IMR-90 (cell line): ENCODE measurements at regions not wholly inside any gene's neighbourhood (a gene's known extent, or its start where the extent isn't known, plus 50 kb on each side); places are given as distances from the start of the nearest gene placed in this dataset.

Experiments
- ATAC-seq: fragments of 200-7000 bp; cut with Tn5 transposase; 2 replicates; pipeline ENCODE4 v1.9.1; 2020; ENCODE audit warnings: low read depth, mild to moderate bottlenecking, moderate library complexity
- BruUV-seq: library from RNA; stranded (reverse); fragments of 400-500 nt; replicated peaks from 2 replicates; lab custom pipeline; 2021; lab: Mats Ljungman, UMichigan
- CTCF ChIA-PET: fragments of 300-600 bp; formaldehyde crosslinking; extraction: SDS; loops from one replicate; lab custom pipeline; 2021; ENCODE audit warnings: antibody characterized with exemption; lab: Yijun Ruan, JAX
- POLR2A ChIA-PET: fragments of 300-600 bp; sonication (Branson Sonifier 250); formaldehyde crosslinking; loops from one replicate; lab custom pipeline; 2022; ENCODE audit warnings: antibody characterized with exemption; ENCODE audit not compliant: unreplicated experiment; lab: Charles Lee
- DNase-seq: peaks from one replicate; pipeline ENCODE4 v3.0.0; 2013
- H2AFZ ChIP-seq: replicated peaks from 2 replicates; pipeline ENCODE3; 2013; ENCODE audit warnings: low read length, mild to moderate bottlenecking; ENCODE audit not compliant: poor library complexity
- H2AK5ac ChIP-seq: 2 replicates; pipeline ENCODE4 v1.6.1; 2013; ENCODE audit warnings: low read depth, low read length, inconsistent platforms
- H2AK9ac ChIP-seq: replicated peaks from 2 replicates; pipeline ENCODE3; 2013; ENCODE audit warnings: mild to moderate bottlenecking, low read depth, low read length, moderate library complexity; ENCODE audit not compliant: poor library complexity
- H2BK120ac ChIP-seq: 2 replicates; pipeline ENCODE4 v1.6.1; 2013; ENCODE audit warnings: low read depth, low read length, inconsistent platforms
- H2BK15ac ChIP-seq: 3 replicates; pipeline ENCODE4 v1.6.1; 2013; ENCODE audit warnings: low read depth, low read length, inconsistent platforms
- H2BK20ac ChIP-seq: 2 replicates; pipeline ENCODE4 v1.6.1; 2013; ENCODE audit warnings: low read depth, mild to moderate bottlenecking, inconsistent platforms, low read length, moderate library complexity
- H2BK5ac ChIP-seq: 2 replicates; pipeline ENCODE4 v1.6.1; 2013; ENCODE audit warnings: mild to moderate bottlenecking, low read depth, low read length, inconsistent platforms; ENCODE audit not compliant: poor library complexity, severe bottlenecking
- H3K14ac ChIP-seq: replicated peaks from 2 replicates; pipeline ENCODE4 v1.6.1; 2013; ENCODE audit warnings: low read depth, low read length, inconsistent platforms
- H3K18ac ChIP-seq: 2 replicates; pipeline ENCODE4 v1.6.1; 2013; ENCODE audit warnings: low read depth, low read length, control low read depth
- H3K23ac ChIP-seq: 2 replicates; pipeline ENCODE4 v1.6.1; 2013; ENCODE audit warnings: low read depth, low read length, inconsistent platforms
- H3K27ac ChIP-seq: 2 replicates; pipeline ENCODE4 v1.5.1; 2013; ENCODE audit warnings: mild to moderate bottlenecking, control low read depth, low read length; ENCODE audit not compliant: insufficient read depth
- H3K27me3 ChIP-seq: 2 replicates; pipeline ENCODE4 v1.6.1; 2013; ENCODE audit warnings: low read length; ENCODE audit not compliant: control insufficient read depth, insufficient read depth
- H3K36me3 ChIP-seq: 2 replicates; pipeline ENCODE4 v1.6.1; 2013; ENCODE audit warnings: low read length, mixed read lengths; ENCODE audit not compliant: control insufficient read depth, insufficient read depth
- H3K4ac ChIP-seq: 2 replicates; pipeline ENCODE4 v1.6.1; 2013; ENCODE audit warnings: low read depth, low read length, inconsistent platforms
- H3K4me1 ChIP-seq: 2 replicates; pipeline ENCODE4 v1.6.1; 2013; ENCODE audit warnings: low read length, mixed read lengths; ENCODE audit not compliant: control insufficient read depth, insufficient read depth
- H3K4me2 ChIP-seq: 2 replicates; pipeline ENCODE4 v1.6.1; 2013; ENCODE audit warnings: low read depth, mild to moderate bottlenecking, control low read depth, low read length, moderate library complexity
- H3K4me3 ChIP-seq: 2 replicates; pipeline ENCODE4 v1.5.1; 2013; ENCODE audit warnings: low read depth, mild to moderate bottlenecking, control low read depth, low read length, moderate library complexity; ENCODE audit not compliant: insufficient read depth
- H3K56ac ChIP-seq: 2 replicates; pipeline ENCODE4 v1.6.1; 2013; ENCODE audit warnings: low read length, inconsistent platforms; ENCODE audit not compliant: insufficient read depth; ENCODE audit errors: extremely low read depth
- H3K79me1 ChIP-seq, 2 experiments: 2 replicates each; pipeline ENCODE4 v1.6.1; 2013; ENCODE audit warnings: low read length in 2 of 2, inconsistent platforms in 1 of 2, low read depth in 1 of 2
- H3K9ac ChIP-seq: 2 replicates; pipeline ENCODE4 v1.6.1; 2013; ENCODE audit warnings: low read depth, low read length, control low read depth
- H3K9me1 ChIP-seq: 2 replicates; pipeline ENCODE4 v1.6.1; 2013; ENCODE audit warnings: low read length, inconsistent platforms; ENCODE audit not compliant: insufficient read depth
- H3K9me3 ChIP-seq: 2 replicates; pipeline ENCODE4 v1.6.1; 2013; ENCODE audit warnings: low read length; ENCODE audit not compliant: control insufficient read depth, insufficient read depth
- H4K20me1 ChIP-seq: 2 replicates; pipeline ENCODE4 v1.6.1; 2013; ENCODE audit warnings: low read length, inconsistent platforms; ENCODE audit not compliant: insufficient read depth
- H4K5ac ChIP-seq: 2 replicates; pipeline ENCODE4 v1.6.1; 2013; ENCODE audit warnings: mild to moderate bottlenecking, low read depth, low read length, control low read depth
- H4K8ac ChIP-seq, 2 experiments: 2 replicates each; pipeline ENCODE4 v1.6.1; 2013; ENCODE audit warnings: low read depth in 2 of 2, low read length in 2 of 2, control low read depth in 1 of 2, inconsistent platforms in 1 of 2
- H4K91ac ChIP-seq: 2 replicates; pipeline ENCODE4 v1.6.1; 2013; ENCODE audit warnings: low read depth, low read length, inconsistent platforms; ENCODE audit not compliant: insufficient read depth
- BHLHE40 ChIP-seq: fragments of 150-350 bp; IDR thresholded peaks from 2 replicates; pipeline ENCODE4 v1.6.1; 2016; ENCODE audit warnings: mild to moderate bottlenecking, low read depth, low read length
- CEBPB ChIP-seq: IDR thresholded peaks from 2 replicates; pipeline ENCODE4 v1.6.1; 2012; ENCODE audit warnings: low read depth, low read length, improper control_type of control experiment
- CHD1 ChIP-seq: IDR thresholded peaks from 2 replicates; pipeline ENCODE4 v1.6.1; 2012; ENCODE audit warnings: low read depth, low read length, improper control_type of control experiment
- FOS ChIP-seq: fragments of 150-350 bp; IDR thresholded peaks from 2 replicates; pipeline ENCODE4 v1.6.1; 2016; ENCODE audit warnings: low read depth, low read length
- MAFK ChIP-seq: IDR thresholded peaks from 2 replicates; pipeline ENCODE4 v1.6.1; 2012; ENCODE audit warnings: low read depth, low read length, improper control_type of control experiment
- MAZ ChIP-seq: IDR thresholded peaks from 2 replicates; pipeline ENCODE4 v1.6.1; 2012; ENCODE audit warnings: low read depth, mild to moderate bottlenecking, low read length, improper control_type of control experiment, moderate library complexity, borderline replicate concordance
- MXI1 ChIP-seq: IDR thresholded peaks from 2 replicates; pipeline ENCODE4 v1.6.1; 2012; ENCODE audit warnings: low read depth, mild to moderate bottlenecking, low read length, moderate library complexity, borderline replicate concordance
- NFE2L2 ChIP-seq: fragments of 150-350 bp; IDR thresholded peaks from 2 replicates; pipeline ENCODE4 v1.6.1; 2016; ENCODE audit warnings: low read depth, mild to moderate bottlenecking, low read length
- POLR2A ChIP-seq: IDR thresholded peaks from 2 replicates; pipeline ENCODE4 v1.6.1; 2012; ENCODE audit warnings: mild to moderate bottlenecking, low read depth, low read length
- RAD21 ChIP-seq: IDR thresholded peaks from 2 replicates; pipeline ENCODE4 v1.6.1; 2012; ENCODE audit warnings: low read length, improper control_type of control experiment
- RCOR1 ChIP-seq: IDR thresholded peaks from 2 replicates; pipeline ENCODE4 v1.6.1; 2012; ENCODE audit warnings: mild to moderate bottlenecking, low read length, improper control_type of control experiment; ENCODE audit not compliant: insufficient replicate concordance
- RFX5 ChIP-seq: IDR thresholded peaks from 2 replicates; pipeline ENCODE4 v1.8.0; 2012; ENCODE audit warnings: low read depth, mild to moderate bottlenecking, low read length, moderate library complexity
- SMC3 ChIP-seq: fragments of 150-350 bp; IDR thresholded peaks from 2 replicates; pipeline ENCODE4 v1.6.1; 2016; ENCODE audit warnings: low read depth, mild to moderate bottlenecking, antibody characterized with exemption, low read length, moderate library complexity
- WGBS, 2 experiments: methylation state at CpG; one replicate each; pipeline versions ENCODE4 v1.1.5 to v1.1.7; 2013; ENCODE audit warnings: missing lambda C conversion rate in 2 of 2; ENCODE audit not compliant: insufficient read length in 1 of 2; ENCODE audit errors: extremely low coverage in 2 of 2; 5-methylcytosine and 5-hydroxymethylcytosine counted together
- dilution Hi-C: fragments of 300-500 bp; cut with HindIII; formaldehyde crosslinking; loops from one replicate; pipeline ENCODE4 v1.14.3; 2018; ENCODE audit warnings: low sequenced_read_pairs; ENCODE audit not compliant: unreplicated experiment
- in situ Hi-C: fragments of 300-500 bp; cut with MboI; formaldehyde crosslinking; loops from 3 replicates; pipeline ENCODE4 v1.14.3; 2019; ENCODE audit warnings: low sequenced_read_pairs, inconsistent platforms, mixed read lengths
- intact Hi-C: fragments of 100-400 bp; cut with micrococcal nuclease; formaldehyde crosslinking; loops from 2 replicates; pipeline ENCODE4 v1.10.0; 2022
- TF ChIP-seq, protein P1 (sequence below): fragments of 150-350 bp; IDR thresholded peaks from 2 replicates; pipeline ENCODE4 v1.6.1; 2017; ENCODE audit warnings: mild to moderate bottlenecking, antibody characterized with exemption, low read length, low read depth
- TF ChIP-seq, protein P2 (sequence below): fragments of 150-350 bp; IDR thresholded peaks from 2 replicates; pipeline ENCODE4 v1.6.1; 2016; ENCODE audit warnings: low read depth, mild to moderate bottlenecking, low read length, moderate library complexity, borderline replicate concordance
- TF ChIP-seq, protein P3 (sequence below): conservative IDR thresholded peaks from 2 replicates; pipeline ENCODE4 v1.5.1; 2012; ENCODE audit warnings: mild to moderate bottlenecking, low read depth, low read length, improper control_type of control experiment

DNA sequence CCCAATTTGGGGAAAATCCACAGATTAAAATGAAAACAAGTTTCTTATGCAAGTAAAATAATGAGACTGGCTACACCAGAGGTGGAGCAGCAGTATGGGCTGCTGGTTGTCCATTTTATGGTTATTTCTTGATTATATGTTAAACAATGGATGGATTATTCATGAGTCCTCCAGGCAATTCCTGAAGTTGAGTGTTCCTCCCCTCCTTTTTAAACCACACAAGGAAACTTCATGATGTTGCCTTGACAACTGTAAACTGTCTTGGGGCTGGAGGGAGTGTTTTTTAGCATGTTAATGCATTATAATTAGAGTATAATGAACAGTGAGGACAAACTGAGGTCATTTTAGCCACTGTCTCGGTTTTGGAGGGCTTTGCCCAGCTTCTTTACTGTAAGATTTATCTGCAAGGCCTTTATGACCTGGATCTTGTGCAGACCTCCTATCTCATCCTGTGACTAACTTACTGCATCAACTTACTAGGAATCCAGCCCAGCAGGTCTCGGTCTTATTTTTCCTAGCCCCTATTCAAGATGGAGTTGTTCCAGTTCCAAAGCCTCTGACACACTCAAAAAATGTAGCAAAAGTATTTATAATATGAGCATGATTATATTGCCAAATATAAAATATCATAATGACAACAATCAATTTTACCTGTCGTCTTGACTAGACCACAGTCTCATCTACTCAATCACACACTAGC is 534.0 kb downstream of the TMEM121 start:
- TF ChIP-seq CEBPB (no peak), BHLHE40 (no peak), POLR2A (no peak), RFX5 (no peak), CHD1 (no peak), MXI1 (no peak), NFE2L2 (no peak), MAFK (no peak), FOS (no peak), RCOR1 (no peak), SMC3 (no peak), MAZ (no peak), RAD21 (no peak)
- TF ChIP-seq, protein P1, sequence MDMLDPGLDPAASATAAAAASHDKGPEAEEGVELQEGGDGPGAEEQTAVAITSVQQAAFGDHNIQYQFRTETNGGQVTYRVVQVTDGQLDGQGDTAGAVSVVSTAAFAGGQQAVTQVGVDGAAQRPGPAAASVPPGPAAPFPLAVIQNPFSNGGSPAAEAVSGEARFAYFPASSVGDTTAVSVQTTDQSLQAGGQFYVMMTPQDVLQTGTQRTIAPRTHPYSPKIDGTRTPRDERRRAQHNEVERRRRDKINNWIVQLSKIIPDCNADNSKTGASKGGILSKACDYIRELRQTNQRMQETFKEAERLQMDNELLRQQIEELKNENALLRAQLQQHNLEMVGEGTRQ, result no peak
- TF ChIP-seq, protein P2, sequence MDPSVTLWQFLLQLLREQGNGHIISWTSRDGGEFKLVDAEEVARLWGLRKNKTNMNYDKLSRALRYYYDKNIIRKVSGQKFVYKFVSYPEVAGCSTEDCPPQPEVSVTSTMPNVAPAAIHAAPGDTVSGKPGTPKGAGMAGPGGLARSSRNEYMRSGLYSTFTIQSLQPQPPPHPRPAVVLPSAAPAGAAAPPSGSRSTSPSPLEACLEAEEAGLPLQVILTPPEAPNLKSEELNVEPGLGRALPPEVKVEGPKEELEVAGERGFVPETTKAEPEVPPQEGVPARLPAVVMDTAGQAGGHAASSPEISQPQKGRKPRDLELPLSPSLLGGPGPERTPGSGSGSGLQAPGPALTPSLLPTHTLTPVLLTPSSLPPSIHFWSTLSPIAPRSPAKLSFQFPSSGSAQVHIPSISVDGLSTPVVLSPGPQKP, result no peak
- TF ChIP-seq, protein P3, sequence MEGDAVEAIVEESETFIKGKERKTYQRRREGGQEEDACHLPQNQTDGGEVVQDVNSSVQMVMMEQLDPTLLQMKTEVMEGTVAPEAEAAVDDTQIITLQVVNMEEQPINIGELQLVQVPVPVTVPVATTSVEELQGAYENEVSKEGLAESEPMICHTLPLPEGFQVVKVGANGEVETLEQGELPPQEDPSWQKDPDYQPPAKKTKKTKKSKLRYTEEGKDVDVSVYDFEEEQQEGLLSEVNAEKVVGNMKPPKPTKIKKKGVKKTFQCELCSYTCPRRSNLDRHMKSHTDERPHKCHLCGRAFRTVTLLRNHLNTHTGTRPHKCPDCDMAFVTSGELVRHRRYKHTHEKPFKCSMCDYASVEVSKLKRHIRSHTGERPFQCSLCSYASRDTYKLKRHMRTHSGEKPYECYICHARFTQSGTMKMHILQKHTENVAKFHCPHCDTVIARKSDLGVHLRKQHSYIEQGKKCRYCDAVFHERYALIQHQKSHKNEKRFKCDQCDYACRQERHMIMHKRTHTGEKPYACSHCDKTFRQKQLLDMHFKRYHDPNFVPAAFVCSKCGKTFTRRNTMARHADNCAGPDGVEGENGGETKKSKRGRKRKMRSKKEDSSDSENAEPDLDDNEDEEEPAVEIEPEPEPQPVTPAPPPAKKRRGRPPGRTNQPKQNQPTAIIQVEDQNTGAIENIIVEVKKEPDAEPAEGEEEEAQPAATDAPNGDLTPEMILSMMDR, result no peak
- Histone ChIP-seq H3K9me1 (no peaks in the 10 kb centered on the region), H3K14ac (no peak overlapping the region), H3K56ac (no peak overlapping the region), H3K4me3 (no peak overlapping the region), H3K36me3 (no peaks in the 10 kb centered on the region), H4K8ac (no peak overlapping the region), H2BK5ac (no peak overlapping the region), H2AK5ac (no peak overlapping the region), H3K9ac (no peak overlapping the region), H2BK15ac (no peak overlapping the region), H3K4me1 (no peaks in the 10 kb centered on the region), H3K18ac (no peak overlapping the region), H3K4me2 (no peak overlapping the region), H3K27me3 (no peaks in the 10 kb centered on the region), H2BK120ac (no peak overlapping the region), H3K27ac (no peak overlapping the region), H3K79me1 (no peaks in the 10 kb centered on the region), H2AK9ac (no peak overlapping the region), H4K91ac (no peak overlapping the region), H3K23ac (no peak overlapping the region), H4K5ac (no peak overlapping the region), H2AFZ (no peak overlapping the region), H2BK20ac (no peak overlapping the region), H3K4ac (no peak overlapping the region), H3K9me3 (peaks cover 10% of the 10 kb centered on the region), H4K20me1 (no peaks in the 10 kb centered on the region)
- BruUV-seq, result no TSS peak
- DNase-seq (no peak), ATAC-seq (no peak)
- 0% methylated on average over 1 of the region's 3 CpGs; no CpG with 5 or more reads in 1 of the 2 experiments for WGBS, 2 experiments
- dilution Hi-C loops, result no loop called here
- intact Hi-C loops, result no loop called here
- CTCF ChIA-PET, result no interaction called here
- POLR2A ChIA-PET, result no interaction called here
- in situ Hi-C loops, result no loop called here
